Peyer's patch (tissue), 4 donors: ENCODE measurements at regions not wholly inside any gene's neighbourhood (a gene's known extent, or its start where the extent isn't known, plus 50 kb on each side); places are given as distances from the start of the nearest gene placed in this dataset.

Experiments used
- DNase-seq, 3 donors: peaks; one replicate each; pipeline ENCODE4 v3.0.0-alpha.2; 2017 to 2019
- H3K27ac ChIP-seq, 4 donors: fragments of 200-600 bp; sonication (generic); one replicate each; pipeline ENCODE4 v1.5.1; 2016 to 2019
- H3K27me3 ChIP-seq, 2 donors: fragments of 200-600 bp; sonication (generic); one replicate each; pipeline ENCODE4 v1.5.1; 2019
- H3K36me3 ChIP-seq, 3 donors: fragments of 200-600 bp; sonication (generic); one replicate each; pipeline ENCODE4 v1.5.1; 2016 to 2019
- H3K4me1 ChIP-seq, 4 donors: fragments of 200-600 bp; sonication (generic); one replicate each; pipeline ENCODE4 v1.5.1; 2016 to 2019
- H3K4me3 ChIP-seq, 4 donors: fragments of 200-600 bp; sonication (generic); 1 replicate in 3 of 4; 2 replicates in 1 of 4; pipeline ENCODE4 v1.5.1; 2016 to 2019; ENCODE audit warnings: mild to moderate bottlenecking in 1 of 4
- H3K9me3 ChIP-seq, 4 donors: fragments of 200-600 bp; sonication (generic); one replicate each; pipeline ENCODE4 v1.5.1; 2016 to 2019; ENCODE audit warnings: mild to moderate bottlenecking in 1 of 4
- CTCF ChIP-seq, 6 experiments: fragments of 450-650 bp in 4 of 6; fragments of 200-600 bp in 2 of 6; sonication (generic) in 1 of 6; IDR thresholded peaks; one replicate each; pipeline ENCODE4 v1.5.1; 2017 to 2019; ENCODE audit warnings: antibody characterized with exemption in 6 of 6, mild to moderate bottlenecking in 3 of 6, moderate library complexity in 1 of 6
- POLR2A ChIP-seq, 2 donors: fragments of 450-650 bp; IDR thresholded peaks; one replicate each; pipeline ENCODE4 v1.5.1; 2017; ENCODE audit warnings: antibody characterized with exemption in 2 of 2, mild to moderate bottlenecking in 2 of 2, moderate library complexity in 2 of 2

GRCh38 chr12:58528271-58528670 is 392.0 kb downstream of the LRIG3 start:
- no peak overlapping the region for H3K4me3 ChIP-seq
- H3K27ac ChIP-seq = no peak overlapping the region
- no peaks in the 10 kb centered on the region for H3K36me3 ChIP-seq
- DNase-seq = no peak
- H3K9me3 ChIP-seq = no peaks in the 10 kb centered on the region
- H3K27me3 ChIP-seq = no peaks in the 10 kb centered on the region
- peaks cover 0 to 4% (median 0%) of the 10 kb centered on the region in 4 donors for H3K4me1 ChIP-seq
- no peak for TF ChIP-seq POLR2A (IDR thresholded peaks at IDR 0.05)
- TF ChIP-seq CTCF (IDR thresholded peaks at IDR 0.05) = no peak

- no peaks in the 10 kb centered on the region for H3K36me3 ChIP-seq
- H3K27ac ChIP-seq = peak overlapping the region in 1 of 4 donors; percentile 30
- peaks cover 0 to 4% (median 0%) of the 10 kb centered on the region in 4 donors for H3K4me1 ChIP-seq
- H3K9me3 ChIP-seq = no peaks in the 10 kb centered on the region
- no peaks in the 10 kb centered on the region for H3K27me3 ChIP-seq
- no peak for TF ChIP-seq POLR2A (IDR thresholded peaks at IDR 0.05)
- H3K4me3 ChIP-seq = no peak overlapping the region
- DNase-seq = no peak
Observed at GRCh38 chr12:58529114-58529665, 391.1 kb downstream of the LRIG3 start.

- H3K27ac ChIP-seq = peak overlapping the region in 1 of 4 donors; percentile 30
- DNase-seq = no peak
Observed at GRCh38 chr12:58529897-58530741, 390.2 kb downstream of the LRIG3 start.

GRCh38 chr12:58530742-58531062 is 389.6 kb downstream of the LRIG3 start:
- no peak for TF ChIP-seq CTCF (IDR thresholded peaks at IDR 0.05)
- no peak for TF ChIP-seq POLR2A (IDR thresholded peaks at IDR 0.05)

More at GRCh38 chr12:58529897-58530741, 390.2 kb downstream of the LRIG3 start:
- H3K4me1 ChIP-seq = peaks cover 0 to 4% (median 0%) of the 10 kb centered on the region in 4 donors
- no peak for TF ChIP-seq CTCF (IDR thresholded peaks at IDR 0.05)
- no peak for TF ChIP-seq POLR2A (IDR thresholded peaks at IDR 0.05)
- no peak overlapping the region for H3K4me3 ChIP-seq
- no peaks in the 10 kb centered on the region for H3K36me3 ChIP-seq
- no peaks in the 10 kb centered on the region for H3K27me3 ChIP-seq
- H3K9me3 ChIP-seq = no peaks in the 10 kb centered on the region

GRCh38 chr12:58532855-58533608 is 387.3 kb downstream of the LRIG3 start:
- H3K27ac ChIP-seq = no peak overlapping the region
- no peaks in the 10 kb centered on the region for H3K36me3 ChIP-seq
- no peak for DNase-seq
- H3K4me1 ChIP-seq = peaks cover 0 to 4% (median 0%) of the 10 kb centered on the region in 4 donors
- H3K9me3 ChIP-seq = no peaks in the 10 kb centered on the region
- H3K27me3 ChIP-seq = no peaks in the 10 kb centered on the region
- no peak overlapping the region for H3K4me3 ChIP-seq
- TF ChIP-seq POLR2A (IDR thresholded peaks at IDR 0.05) = no peak
- no peak for TF ChIP-seq CTCF (IDR thresholded peaks at IDR 0.05)

More at GRCh38 chr12:58530742-58531062, 389.6 kb downstream of the LRIG3 start:
- Histone ChIP-seq H3K27me3 (no peaks in the 10 kb centered on the region), H3K36me3 (no peaks in the 10 kb centered on the region), H3K4me3 (no peak overlapping the region), H3K27ac (no peak overlapping the region), H3K4me1 (peaks cover 0 to 4% (median 0%) of the 10 kb centered on the region in 4 donors), H3K9me3 (no peaks in the 10 kb centered on the region)
- no peak for DNase-seq

GRCh38 chr12:58533652-58534051 is 386.7 kb downstream of the LRIG3 start:
- Histone ChIP-seq H3K27ac (no peak overlapping the region), H3K4me1 (peaks cover 0 to 4% (median 0%) of the 10 kb centered on the region in 4 donors), H3K36me3 (no peaks in the 10 kb centered on the region), H3K9me3 (no peaks in the 10 kb centered on the region), H3K27me3 (no peaks in the 10 kb centered on the region), H3K4me3 (no peak overlapping the region)
- DNase-seq = no peak
- TF ChIP-seq CTCF (IDR thresholded peaks at IDR 0.05) (no peak), POLR2A (IDR thresholded peaks at IDR 0.05) (no peak)
